LNCAP (cell line): ENCODE measurements at regions not wholly inside any gene's neighbourhood (a gene's known extent, or its start where the extent isn't known, plus 50 kb on each side); places are given as distances from the start of the nearest gene placed in this dataset.

ENCODE experiments used
- CTCF ChIP-seq: fragments of 450-650 bp; IDR thresholded peaks from 2 replicates; pipeline ENCODE4 v1.5.1; 2017; ENCODE audit warnings: mild to moderate bottlenecking

GRCh38 chr15:62717496-62717895, 325.1 kb upstream of the TPM1 start:
- no peak for TF ChIP-seq CTCF

GRCh38 chr15:62719316-62719715, 323.2 kb upstream of the TPM1 start:
- TF ChIP-seq CTCF: no peak

GRCh38 chr15:62722237-62722636, 320.3 kb upstream of the TPM1 start:
- no peak for TF ChIP-seq CTCF

GRCh38 chr15:62726461-62726860, 316.1 kb upstream of the TPM1 start:
- no peak for TF ChIP-seq CTCF

- TF ChIP-seq CTCF: no peak
These were observed 315.0 kb upstream of the TPM1 start for GRCh38 chr15:62727501-62727900.

GRCh38 chr15:62730825-62731224, 311.7 kb upstream of the TPM1 start:
- TF ChIP-seq CTCF: no peak

- TF ChIP-seq CTCF: no peak
These were observed 310.5 kb upstream of the TPM1 start for GRCh38 chr15:62732078-62732477.

- no peak for TF ChIP-seq CTCF
These were observed 307.8 kb upstream of the TPM1 start for GRCh38 chr15:62734706-62735105.
